ENCODE measurements at regions not wholly inside any gene's neighbourhood (a gene's known extent, or its start where the extent isn't known, plus 50 kb on each side); places are given as distances from the start of the nearest gene placed in this dataset.

- 42 to 59% methylated on average over 4 of the region's 4 CpGs for WGBS, 2 experiments
- Histone ChIP-seq H3K27me3 (ENCODE audit: control insufficient read depth, insufficient read depth, low read length, poor library complexity, severe bottlenecking) (no peaks in the 10 kb centered on the region), H3K9me3 (ENCODE audit: control insufficient read depth, low read length) (no peaks in the 10 kb centered on the region), H3K36me3 (ENCODE audit: control insufficient read depth, insufficient read depth, low read length) (no peaks in the 10 kb centered on the region), H3K27ac (ENCODE audit: insufficient read depth, low read depth, low read length, poor library complexity, severe bottlenecking) (no peak overlapping the region), H3K4me1 (ENCODE audit: control insufficient read depth, insufficient read depth, low read length) (no peaks in the 10 kb centered on the region), H3K4me3 (ENCODE audit: insufficient read depth, low read depth, low read length) (no peak overlapping the region)
Observed at GRCh38 chr1:222865718-222866117, 50.9 kb downstream of the DISP1 start.

GRCh38 chr1:222867316-222867715 is 52.5 kb downstream of the DISP1 start:
- WGBS, 2 experiments: 79 to 93% methylated on average over 1 of the region's 1 CpG
- Histone ChIP-seq H3K36me3 (ENCODE audit: control insufficient read depth, insufficient read depth, low read length) (no peaks in the 10 kb centered on the region), H3K27ac (ENCODE audit: insufficient read depth, low read depth, low read length, poor library complexity, severe bottlenecking) (no peak overlapping the region), H3K27me3 (ENCODE audit: control insufficient read depth, insufficient read depth, low read length, poor library complexity, severe bottlenecking) (no peaks in the 10 kb centered on the region), H3K4me1 (ENCODE audit: control insufficient read depth, insufficient read depth, low read length) (no peaks in the 10 kb centered on the region), H3K9me3 (ENCODE audit: control insufficient read depth, low read length) (no peaks in the 10 kb centered on the region), H3K4me3 (ENCODE audit: insufficient read depth, low read depth, low read length) (no peak overlapping the region)

GRCh38 chr1:222876182-222876581 is 61.3 kb downstream of the DISP1 start:
- Histone ChIP-seq H3K4me3 (ENCODE audit: insufficient read depth, low read depth, low read length) (no peak overlapping the region), H3K27me3 (ENCODE audit: control insufficient read depth, insufficient read depth, low read length, poor library complexity, severe bottlenecking) (no peaks in the 10 kb centered on the region), H3K27ac (ENCODE audit: insufficient read depth, low read depth, low read length, poor library complexity, severe bottlenecking) (no peak overlapping the region), H3K36me3 (ENCODE audit: control insufficient read depth, insufficient read depth, low read length) (no peaks in the 10 kb centered on the region), H3K4me1 (ENCODE audit: control insufficient read depth, insufficient read depth, low read length) (no peaks in the 10 kb centered on the region), H3K9me3 (ENCODE audit: control insufficient read depth, low read length) (no peaks in the 10 kb centered on the region)
- 88 to 100% methylated on average over 1 of the region's 1 CpG for WGBS, 2 experiments

- Histone ChIP-seq H3K27me3 (ENCODE audit: control insufficient read depth, insufficient read depth, low read length, poor library complexity, severe bottlenecking) (no peaks in the 10 kb centered on the region), H3K4me1 (ENCODE audit: control insufficient read depth, insufficient read depth, low read length) (no peaks in the 10 kb centered on the region), H3K36me3 (ENCODE audit: control insufficient read depth, insufficient read depth, low read length) (no peaks in the 10 kb centered on the region), H3K4me3 (ENCODE audit: insufficient read depth, low read depth, low read length) (no peak overlapping the region), H3K9me3 (ENCODE audit: control insufficient read depth, low read length) (no peaks in the 10 kb centered on the region), H3K27ac (ENCODE audit: insufficient read depth, low read depth, low read length, poor library complexity, severe bottlenecking) (no peak overlapping the region)
- WGBS, 2 experiments: 92 to 99% methylated on average over 2 of the region's 2 CpGs
Observed at GRCh38 chr1:222877854-222878253, 63.0 kb downstream of the DISP1 start.

- no peaks in the 10 kb centered on the region for H3K27me3 ChIP-seq (ENCODE audit: control insufficient read depth, insufficient read depth, low read length, poor library complexity, severe bottlenecking)
- no peak overlapping the region for H3K27ac ChIP-seq (ENCODE audit: insufficient read depth, low read depth, low read length, poor library complexity, severe bottlenecking)
- H3K9me3 ChIP-seq (ENCODE audit: control insufficient read depth, low read length): no peaks in the 10 kb centered on the region
- H3K36me3 ChIP-seq (ENCODE audit: control insufficient read depth, insufficient read depth, low read length): no peaks in the 10 kb centered on the region
- WGBS, 2 experiments: 97 to 100% methylated on average over 2 of the region's 2 CpGs
- no peaks in the 10 kb centered on the region for H3K4me1 ChIP-seq (ENCODE audit: control insufficient read depth, insufficient read depth, low read length)
- no peak overlapping the region for H3K4me3 ChIP-seq (ENCODE audit: insufficient read depth, low read depth, low read length)
Observed at GRCh38 chr1:222880587-222880986, 65.7 kb downstream of the DISP1 start.

- H3K4me1 ChIP-seq (ENCODE audit: control insufficient read depth, insufficient read depth, low read length): no peaks in the 10 kb centered on the region
- H3K27ac ChIP-seq (ENCODE audit: insufficient read depth, low read depth, low read length, poor library complexity, severe bottlenecking): no peak overlapping the region
- H3K36me3 ChIP-seq (ENCODE audit: control insufficient read depth, insufficient read depth, low read length): no peaks in the 10 kb centered on the region
- WGBS, 2 experiments: 89 to 94% methylated on average over 4 of the region's 4 CpGs
- no peaks in the 10 kb centered on the region for H3K9me3 ChIP-seq (ENCODE audit: control insufficient read depth, low read length)
- no peaks in the 10 kb centered on the region for H3K27me3 ChIP-seq (ENCODE audit: control insufficient read depth, insufficient read depth, low read length, poor library complexity, severe bottlenecking)
- no peak overlapping the region for H3K4me3 ChIP-seq (ENCODE audit: insufficient read depth, low read depth, low read length)
Observed at GRCh38 chr1:222886194-222886854, 71.5 kb downstream of the DISP1 start.

- no peaks in the 10 kb centered on the region for H3K27me3 ChIP-seq (ENCODE audit: control insufficient read depth, insufficient read depth, low read length, poor library complexity, severe bottlenecking)
- H3K9me3 ChIP-seq (ENCODE audit: control insufficient read depth, low read length): no peaks in the 10 kb centered on the region
- no peak overlapping the region for H3K27ac ChIP-seq (ENCODE audit: insufficient read depth, low read depth, low read length, poor library complexity, severe bottlenecking)
- no peaks in the 10 kb centered on the region for H3K4me1 ChIP-seq (ENCODE audit: control insufficient read depth, insufficient read depth, low read length)
- H3K36me3 ChIP-seq (ENCODE audit: control insufficient read depth, insufficient read depth, low read length): no peaks in the 10 kb centered on the region
- H3K4me3 ChIP-seq (ENCODE audit: insufficient read depth, low read depth, low read length): no peak overlapping the region
- 86 to 100% methylated on average over 1 of the region's 1 CpG for WGBS, 2 experiments
Observed at GRCh38 chr1:222886878-222887351, 72.1 kb downstream of the DISP1 start.

- no peaks in the 10 kb centered on the region for H3K36me3 ChIP-seq (ENCODE audit: control insufficient read depth, insufficient read depth, low read length)
- no peak overlapping the region for H3K4me3 ChIP-seq (ENCODE audit: insufficient read depth, low read depth, low read length)
- no peaks in the 10 kb centered on the region for H3K4me1 ChIP-seq (ENCODE audit: control insufficient read depth, insufficient read depth, low read length)
- H3K27ac ChIP-seq (ENCODE audit: insufficient read depth, low read depth, low read length, poor library complexity, severe bottlenecking): no peak overlapping the region
- H3K9me3 ChIP-seq (ENCODE audit: control insufficient read depth, low read length): no peaks in the 10 kb centered on the region
- WGBS, 2 experiments: 100% methylated on average over 1 of the region's 1 CpG; no CpG with 5 or more reads in 1 of the 2 experiments
- no peaks in the 10 kb centered on the region for H3K27me3 ChIP-seq (ENCODE audit: control insufficient read depth, insufficient read depth, low read length, poor library complexity, severe bottlenecking)
Observed at GRCh38 chr1:222889440-222889839, 74.6 kb downstream of the DISP1 start.

- Histone ChIP-seq H3K27ac (ENCODE audit: insufficient read depth, low read depth, low read length, poor library complexity, severe bottlenecking) (no peak overlapping the region), H3K36me3 (ENCODE audit: control insufficient read depth, insufficient read depth, low read length) (no peaks in the 10 kb centered on the region), H3K4me1 (ENCODE audit: control insufficient read depth, insufficient read depth, low read length) (no peaks in the 10 kb centered on the region), H3K27me3 (ENCODE audit: control insufficient read depth, insufficient read depth, low read length, poor library complexity, severe bottlenecking) (no peaks in the 10 kb centered on the region), H3K4me3 (ENCODE audit: insufficient read depth, low read depth, low read length) (no peak overlapping the region), H3K9me3 (ENCODE audit: control insufficient read depth, low read length) (no peaks in the 10 kb centered on the region)
- 97 to 99% methylated on average over 2 of the region's 2 CpGs for WGBS, 2 experiments
Observed at GRCh38 chr1:222890716-222891115, 75.9 kb downstream of the DISP1 start.

GRCh38 chr1:222891578-222891977 is 76.7 kb downstream of the DISP1 start:
- Histone ChIP-seq H3K27ac (ENCODE audit: insufficient read depth, low read depth, low read length, poor library complexity, severe bottlenecking) (no peak overlapping the region), H3K4me1 (ENCODE audit: control insufficient read depth, insufficient read depth, low read length) (no peaks in the 10 kb centered on the region)

More at GRCh38 chr1:222891578-222891977, 76.7 kb downstream of the DISP1 start:
- H3K27me3 ChIP-seq (ENCODE audit: control insufficient read depth, insufficient read depth, low read length, poor library complexity, severe bottlenecking): no peaks in the 10 kb centered on the region
- no peaks in the 10 kb centered on the region for H3K36me3 ChIP-seq (ENCODE audit: control insufficient read depth, insufficient read depth, low read length)
- no peaks in the 10 kb centered on the region for H3K9me3 ChIP-seq (ENCODE audit: control insufficient read depth, low read length)
- H3K4me3 ChIP-seq (ENCODE audit: insufficient read depth, low read depth, low read length): no peak overlapping the region

All from ectodermal cell (in vitro differentiated cells).